Transverse colon (tissue), 4 donors: ENCODE measurements at regions not wholly inside any gene's neighbourhood (a gene's known extent, or its start where the extent isn't known, plus 50 kb on each side); places are given as distances from the start of the nearest gene placed in this dataset.

ENCODE experiments used
- DNase-seq: peaks from one replicate; pipeline ENCODE4 v3.0.0-alpha.2; 2019
- H3K27ac ChIP-seq, 4 donors: fragments of 200-600 bp; sonication (generic); 2 replicates each; pipeline ENCODE4 v1.5.1; 2016 to 2018; ENCODE audit warnings: inconsistent platforms in 4 of 4
- H3K27me3 ChIP-seq: fragments of 200-600 bp; sonication (generic); 2 replicates; pipeline ENCODE4 v1.5.1; 2017; ENCODE audit warnings: inconsistent platforms
- H3K36me3 ChIP-seq, 4 donors: fragments of 200-600 bp; sonication (generic); 2 replicates each; pipeline ENCODE4 v1.5.1; 2017 to 2019; ENCODE audit warnings: inconsistent platforms in 4 of 4
- H3K4me1 ChIP-seq, 4 donors: fragments of 200-600 bp; sonication (generic); 2 replicates each; pipeline ENCODE4 v1.5.1; 2017 to 2020; ENCODE audit warnings: inconsistent platforms in 4 of 4
- H3K4me3 ChIP-seq, 4 donors: fragments of 200-600 bp; sonication (generic); 1 replicate in 1 of 4; 2 replicates in 3 of 4; pipeline versions ENCODE4 v1.5.1 to v1.6.1; 2017 to 2019; ENCODE audit warnings: inconsistent platforms in 4 of 4
- H3K9me3 ChIP-seq, 2 donors: fragments of 200-600 bp; sonication (generic); 2 replicates each; pipeline ENCODE4 v1.5.1; 2017 to 2019; ENCODE audit warnings: inconsistent platforms in 2 of 2
- CTCF ChIP-seq, 5 experiments: fragments of 200-600 bp in 3 of 5; fragments of 450-650 bp in 2 of 5; sonication (generic) in 3 of 5; IDR thresholded peaks; 1 replicate in 2 of 5; 2 replicates in 3 of 5; pipeline ENCODE4 v1.5.1; 2016 to 2017; ENCODE audit warnings: antibody characterized with exemption in 5 of 5, inconsistent platforms in 3 of 5, mild to moderate bottlenecking in 2 of 5, moderate library complexity in 1 of 5
- EP300 ChIP-seq: sonication (generic); formaldehyde crosslinking; IDR thresholded peaks from one replicate; pipeline ENCODE4 v1.6.1; 2017; ENCODE audit warnings: antibody characterized with exemption, low read depth
- POLR2A ChIP-seq: fragments of 450-650 bp; IDR thresholded peaks from one replicate; pipeline ENCODE4 v1.6.1; 2016; ENCODE audit warnings: antibody characterized with exemption, mild to moderate bottlenecking, moderate library complexity
- POLR2AphosphoS5 ChIP-seq, 3 donors: sonication (generic); formaldehyde crosslinking; IDR thresholded peaks; one replicate each; pipeline ENCODE4 v1.6.1; 2016; ENCODE audit warnings: antibody characterized with exemption in 3 of 3
- WGBS, 2 donors: methylation state at CpG; one replicate each; pipeline ENCODE4 v1.1.5; 2018; ENCODE audit warnings: low coverage in 1 of 2; 5-methylcytosine and 5-hydroxymethylcytosine counted together
- in situ Hi-C, 4 donors: fragments of 200-750 bp; cut with MboI; loops; one replicate each; pipeline versions ENCODE4 v1.15.0 to v1.15.1; 2017; ENCODE audit warnings: low sequenced_read_pairs in 3 of 4, low pct_ligation_motif_present in 1 of 4, low pct_unique_long_range_greater_than_20kb in 1 of 4
- intact Hi-C: fragments of 100-400 bp; cut with DNase I; formaldehyde crosslinking; loops from one replicate; pipeline ENCODE4 v1.15.1; 2023; ENCODE audit warnings: low total_unique reads

DNA sequence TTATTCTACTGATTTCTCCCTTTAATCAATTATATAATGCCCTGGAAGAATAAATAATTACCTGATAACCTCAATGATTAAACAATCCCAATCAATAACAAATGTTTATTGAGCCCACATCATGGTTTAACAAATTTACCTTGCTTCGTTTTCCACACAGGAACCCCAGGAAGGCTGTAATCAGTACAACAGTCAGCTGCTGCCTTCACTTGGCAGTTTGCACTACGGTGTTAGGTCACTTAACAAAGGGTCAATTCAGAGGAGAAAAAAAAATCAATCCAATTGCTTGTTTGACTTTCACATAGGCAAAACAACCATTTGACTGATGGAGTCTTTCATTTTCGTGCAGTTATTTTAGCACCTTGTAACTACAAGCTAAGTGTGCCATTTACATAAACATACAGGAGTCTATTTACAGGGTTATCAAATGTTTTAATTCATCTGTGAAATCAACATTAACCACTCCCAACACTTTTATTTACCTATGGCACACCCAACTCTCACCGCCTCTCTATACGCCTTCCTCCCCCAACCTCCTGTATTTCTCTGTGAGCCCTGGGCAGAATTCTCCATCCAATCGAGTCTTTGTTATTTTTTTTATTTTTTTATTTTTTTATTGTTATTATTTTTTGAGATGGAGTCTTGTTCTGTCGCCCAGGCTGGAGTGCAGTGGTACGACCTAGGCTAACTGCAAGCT, 140.4 kb upstream of the TAB2 start:
- WGBS, 2 donors, result 55 to 64% methylated on average over 8 of the region's 8 CpGs
- DNase-seq, result no peak
- TF ChIP-seq EP300 (no peak), CTCF (IDR thresholded peaks at IDR 0.05) (no peak), POLR2A (no peak), POLR2AphosphoS5 (IDR thresholded peaks at IDR 0.05) (no peak)

GRCh38 chr6:149179431-149179830, 138.1 kb upstream of the TAB2 start:
- no peak for DNase-seq
- H3K36me3 ChIP-seq, result no peaks in the 10 kb centered on the region
- peaks cover 0 to 5% (median 0%) of the 10 kb centered on the region in 4 donors for H3K4me1 ChIP-seq
- in situ Hi-C loops (loop anchor here in 2 of 4 donors (25.0 kb wide), 1 partner anchor 258 kb away; no protein-coding TSS in a partner anchor), intact Hi-C loops (no loop called here)
- no peak overlapping the region for H3K27ac ChIP-seq
- WGBS, 2 donors, result 84% methylated on average over 1 of the region's 1 CpG; no CpG with 5 or more reads in 1 of the 2 donors
- no peaks in the 10 kb centered on the region for H3K27me3 ChIP-seq
- TF ChIP-seq POLR2A (no peak), EP300 (no peak), POLR2AphosphoS5 (IDR thresholded peaks at IDR 0.05) (no peak), CTCF (IDR thresholded peaks at IDR 0.05) (no peak)
- no peaks in the 10 kb centered on the region for H3K9me3 ChIP-seq
- no peak overlapping the region for H3K4me3 ChIP-seq

More for the DNA sequence above, 140.4 kb upstream of the TAB2 start:
- Histone ChIP-seq H3K27me3 (no peaks in the 10 kb centered on the region), H3K36me3 (no peaks in the 10 kb centered on the region), H3K4me1 (peaks cover 0 to 3% (median 0%) of the 10 kb centered on the region in 4 donors), H3K4me3 (no peak overlapping the region), H3K9me3 (no peaks in the 10 kb centered on the region), H3K27ac (peak overlapping the region in 1 of 4 donors; percentile 27)
- intact Hi-C loops (no loop called here), in situ Hi-C loops (loop anchor here in 2 of 4 donors (25.0 kb wide), 1 partner anchor 260 kb away; no protein-coding TSS in a partner anchor)

- Histone ChIP-seq H3K9me3 (peaks cover 12 to 13% of the 10 kb centered on the region in 2 donors), H3K4me1 (peaks cover 0 to 5% (median 0%) of the 10 kb centered on the region in 4 donors), H3K36me3 (no peaks in the 10 kb centered on the region), H3K27ac (no peak overlapping the region), H3K27me3 (no peaks in the 10 kb centered on the region), H3K4me3 (no peak overlapping the region)
- no peak for TF ChIP-seq CTCF (IDR thresholded peaks at IDR 0.05)
- no peak for TF ChIP-seq EP300
- TF ChIP-seq POLR2A, result no peak
- no peak for TF ChIP-seq POLR2AphosphoS5 (IDR thresholded peaks at IDR 0.05)
- DNase-seq, result no peak
- in situ Hi-C loops (loop anchor here in 2 of 4 donors (10.0 to 25.0 kb wide), 2 partner anchors 256 to 333 kb away; no protein-coding TSS in a partner anchor), intact Hi-C loops (no loop called here)
- WGBS, 2 donors, result 93 to 96% methylated on average over 3 to 5 of the region's 5 CpGs
Observed at GRCh38 chr6:149181304-149181703, 136.2 kb upstream of the TAB2 start.

GRCh38 chr6:149182262-149182661, 135.2 kb upstream of the TAB2 start:
- peaks cover 12 to 13% of the 10 kb centered on the region in 2 donors for H3K9me3 ChIP-seq
- intact Hi-C loops (no loop called here), in situ Hi-C loops (loop anchor here in 2 of 4 donors (10.0 to 25.0 kb wide), 2 partner anchors 255 to 333 kb away; no protein-coding TSS in a partner anchor)
- H3K27ac ChIP-seq, result peak overlapping the region in 3 of 4 donors; percentile 12 to 77 (median 44)
- H3K36me3 ChIP-seq, result no peaks in the 10 kb centered on the region
- H3K4me3 ChIP-seq, result no peak overlapping the region
- peaks cover 0 to 5% (median 0%) of the 10 kb centered on the region in 4 donors for H3K4me1 ChIP-seq
- no peak for TF ChIP-seq POLR2A
- TF ChIP-seq EP300, result no peak
- TF ChIP-seq POLR2AphosphoS5 (IDR thresholded peaks at IDR 0.05), result no peak
- no peak for TF ChIP-seq CTCF (IDR thresholded peaks at IDR 0.05)
- 80 to 90% methylated on average over 6 of the region's 6 CpGs for WGBS, 2 donors
- H3K27me3 ChIP-seq, result no peaks in the 10 kb centered on the region
- peak; percentile 12 for DNase-seq
